Endodermal cell (in vitro differentiated cells): ENCODE measurements at regions not wholly inside any gene's neighbourhood (a gene's known extent, or its start where the extent isn't known, plus 50 kb on each side); places are given as distances from the start of the nearest gene placed in this dataset.

ENCODE experiments used
- DNase-seq: peaks from one replicate; pipeline ENCODE4 v3.0.0-alpha.2; 2017
- H3K27ac ChIP-seq: 2 replicates; pipeline ENCODE4 v1.5.1; 2013; ENCODE audit warnings: mild to moderate bottlenecking, low read depth, low read length, moderate library complexity
- H3K27me3 ChIP-seq: 2 replicates; pipeline ENCODE4 v1.6.1; 2013; ENCODE audit warnings: mild to moderate bottlenecking, low read length, moderate library complexity; ENCODE audit not compliant: insufficient read depth, control insufficient read depth, poor library complexity, severe bottlenecking
- H3K36me3 ChIP-seq: 2 replicates; pipeline ENCODE4 v1.7.0; 2013; ENCODE audit warnings: mild to moderate bottlenecking, low read length, moderate library complexity; ENCODE audit not compliant: control insufficient read depth, insufficient read depth
- H3K4me1 ChIP-seq: one replicate; pipeline ENCODE4 v1.7.0; 2013; ENCODE audit warnings: low read length; ENCODE audit not compliant: control insufficient read depth, insufficient read depth
- H3K4me3 ChIP-seq: 2 replicates; pipeline ENCODE4 v1.5.1; 2013; ENCODE audit warnings: mild to moderate bottlenecking, low read length, moderate library complexity
- H3K9ac ChIP-seq: 2 replicates; pipeline ENCODE4 v1.6.1; 2013; ENCODE audit warnings: mild to moderate bottlenecking, low read length, moderate library complexity; ENCODE audit not compliant: poor library complexity, severe bottlenecking; ENCODE audit errors: extremely low read depth
- H3K9me3 ChIP-seq: 2 replicates; pipeline ENCODE4 v1.6.1; 2013; ENCODE audit warnings: mild to moderate bottlenecking, low read length, moderate library complexity; ENCODE audit not compliant: control insufficient read depth
- H3K27ac Mint-ChIP-seq: 2 replicates; pipeline ENCODE4 v1.8.0; 2020; ENCODE audit warnings: mixed read lengths
- H3K27me3 Mint-ChIP-seq: 2 replicates; pipeline ENCODE4 v1.8.0; 2021; ENCODE audit warnings: mild to moderate bottlenecking, mixed read lengths; ENCODE audit not compliant: insufficient read depth
- H3K36me3 Mint-ChIP-seq: 2 replicates; pipeline ENCODE4 v1.8.0; 2020; ENCODE audit warnings: low read depth, mixed read lengths
- H3K4me1 Mint-ChIP-seq: 2 replicates; pipeline ENCODE4 v1.8.0; 2020; ENCODE audit warnings: mixed read lengths
- H3K4me3 Mint-ChIP-seq: 2 replicates; pipeline ENCODE4 v1.8.0; 2020; ENCODE audit warnings: mild to moderate bottlenecking, moderate library complexity, mixed read lengths
- H3K9me3 Mint-ChIP-seq: 2 replicates; pipeline ENCODE4 v1.8.0; 2020; ENCODE audit warnings: mild to moderate bottlenecking, mixed read lengths
- CTCF ChIP-seq: fragments of 200-600 bp; sonication (generic); conservative IDR thresholded peaks from 2 replicates; pipeline ENCODE4 v1.5.0; 2021; ENCODE audit warnings: antibody characterized with exemption, mild to moderate bottlenecking
- WGBS, 2 experiments: methylation state at CpG; one replicate each; pipeline versions ENCODE4 v1.1.5 to v1.1.7; 2013; ENCODE audit warnings: missing lambda C conversion rate in 2 of 2, mixed read lengths in 1 of 2; ENCODE audit not compliant: insufficient coverage in 1 of 2, insufficient read length in 1 of 2; 5-methylcytosine and 5-hydroxymethylcytosine counted together

GRCh38 chr7:131029002-131029401 lies 295.0 kb upstream of the KLF14 start:
- no peaks in the 10 kb centered on the region for H3K36me3 Mint-ChIP-seq
- H3K4me3 ChIP-seq: no peak overlapping the region
- H3K9me3 Mint-ChIP-seq: no peaks in the 10 kb centered on the region
- H3K27ac ChIP-seq: no peak overlapping the region
- TF ChIP-seq CTCF: no peak
- no peak overlapping the region for H3K27ac Mint-ChIP-seq
- H3K27me3 Mint-ChIP-seq: no peaks in the 10 kb centered on the region
- H3K27me3 ChIP-seq: no peaks in the 10 kb centered on the region
- H3K4me1 ChIP-seq: no peaks in the 10 kb centered on the region
- H3K4me3 Mint-ChIP-seq: no peak overlapping the region
- no peaks in the 10 kb centered on the region for H3K36me3 ChIP-seq
- H3K9me3 ChIP-seq: no peaks in the 10 kb centered on the region
- no peak overlapping the region for H3K9ac ChIP-seq
- DNase-seq: peak; percentile 14
- H3K4me1 Mint-ChIP-seq: no peaks in the 10 kb centered on the region

GRCh38 chr7:131031099-131031868 lies 296.4 kb upstream of the MKLN1 start:
- H3K27ac Mint-ChIP-seq: no peak overlapping the region
- H3K27me3 ChIP-seq: no peaks in the 10 kb centered on the region
- H3K9me3 Mint-ChIP-seq: no peaks in the 10 kb centered on the region
- no peak for TF ChIP-seq CTCF
- H3K27me3 Mint-ChIP-seq: no peaks in the 10 kb centered on the region
- H3K4me3 Mint-ChIP-seq: no peak overlapping the region
- H3K4me1 ChIP-seq: no peaks in the 10 kb centered on the region
- H3K4me3 ChIP-seq: no peak overlapping the region
- no peaks in the 10 kb centered on the region for H3K4me1 Mint-ChIP-seq
- DNase-seq: no peak
- H3K9ac ChIP-seq: no peak overlapping the region
- H3K9me3 ChIP-seq: no peaks in the 10 kb centered on the region
- no peaks in the 10 kb centered on the region for H3K36me3 ChIP-seq
- H3K27ac ChIP-seq: no peak overlapping the region
- 86 to 95% methylated on average over 3 to 7 of the region's 7 CpGs for WGBS, 2 experiments
- H3K36me3 Mint-ChIP-seq: no peaks in the 10 kb centered on the region

GRCh38 chr7:131032786-131033185 lies 294.9 kb upstream of the MKLN1 start:
- Mint-ChIP-seq H3K9me3 (no peaks in the 10 kb centered on the region), H3K27me3 (no peaks in the 10 kb centered on the region), H3K4me3 (no peak overlapping the region), H3K4me1 (no peaks in the 10 kb centered on the region), H3K27ac (no peak overlapping the region), H3K36me3 (no peaks in the 10 kb centered on the region)
- Histone ChIP-seq H3K27ac (no peak overlapping the region), H3K9ac (no peak overlapping the region), H3K9me3 (no peaks in the 10 kb centered on the region), H3K4me1 (no peaks in the 10 kb centered on the region), H3K4me3 (no peak overlapping the region), H3K36me3 (no peaks in the 10 kb centered on the region), H3K27me3 (no peaks in the 10 kb centered on the region)
- DNase-seq: no peak
- no peak for TF ChIP-seq CTCF
- 93 to 100% methylated on average over 4 to 6 of the region's 6 CpGs for WGBS, 2 experiments
